ENCODE measurements at regions not wholly inside any gene's neighbourhood (a gene's known extent, or its start where the extent isn't known, plus 50 kb on each side); places are given as distances from the start of the nearest gene placed in this dataset.

DNA sequence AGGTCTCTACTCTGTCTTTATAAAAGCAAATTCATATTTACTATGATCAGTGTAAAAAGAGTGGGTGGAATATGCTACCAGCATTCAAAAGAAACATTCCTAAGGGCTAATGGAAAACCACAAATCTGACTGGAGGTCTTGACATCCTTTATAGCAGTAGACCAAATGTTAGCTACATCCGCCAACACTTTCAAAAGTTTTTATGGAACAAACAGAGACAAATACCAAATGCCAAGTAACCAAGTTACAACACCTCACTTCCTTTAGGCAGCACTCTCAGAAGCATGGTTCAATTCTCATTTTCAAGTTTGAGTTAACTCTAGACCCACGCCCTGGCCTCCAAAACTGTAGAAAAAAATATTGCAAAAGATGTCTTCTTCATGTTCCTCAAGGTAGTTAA, 78.3 kb upstream of the SETBP1 start:
- H3K4me1 ChIP-seq (ENCODE audit: control insufficient read depth, insufficient read depth, low read length) = no peaks in the 10 kb centered on the region
- H3K9ac ChIP-seq (ENCODE audit: extremely low read depth, low read length, poor library complexity, severe bottlenecking) = no peak overlapping the region
- TF ChIP-seq CTCF (conservative IDR thresholded peaks at IDR 0.05) = no peak
- no peaks in the 10 kb centered on the region for H3K9me3 ChIP-seq (ENCODE audit: control insufficient read depth, low read length)
- no peak overlapping the region for H3K4me3 ChIP-seq (ENCODE audit: low read length)
- H3K27ac ChIP-seq (ENCODE audit: low read depth, low read length) = no peak overlapping the region
- DNase-seq = no peak
- no peaks in the 10 kb centered on the region for H3K27me3 ChIP-seq (ENCODE audit: control insufficient read depth, insufficient read depth, low read length, poor library complexity, severe bottlenecking)
- H3K27ac Mint-ChIP-seq = no peak overlapping the region
- no peak overlapping the region for H3K4me3 Mint-ChIP-seq
- H3K27me3 Mint-ChIP-seq (ENCODE audit: insufficient read depth) = no peaks in the 10 kb centered on the region
- no peaks in the 10 kb centered on the region for H3K4me1 Mint-ChIP-seq
- WGBS, 2 experiments (ENCODE audit: insufficient coverage in 1 of 2, insufficient read length in 1 of 2) = 89 to 95% methylated on average over 2 of the region's 2 CpGs
- H3K36me3 Mint-ChIP-seq (ENCODE audit: low read depth) = no peaks in the 10 kb centered on the region
- H3K36me3 ChIP-seq (ENCODE audit: control insufficient read depth, insufficient read depth, low read length) = no peaks in the 10 kb centered on the region
- no peaks in the 10 kb centered on the region for H3K9me3 Mint-ChIP-seq

DNA sequence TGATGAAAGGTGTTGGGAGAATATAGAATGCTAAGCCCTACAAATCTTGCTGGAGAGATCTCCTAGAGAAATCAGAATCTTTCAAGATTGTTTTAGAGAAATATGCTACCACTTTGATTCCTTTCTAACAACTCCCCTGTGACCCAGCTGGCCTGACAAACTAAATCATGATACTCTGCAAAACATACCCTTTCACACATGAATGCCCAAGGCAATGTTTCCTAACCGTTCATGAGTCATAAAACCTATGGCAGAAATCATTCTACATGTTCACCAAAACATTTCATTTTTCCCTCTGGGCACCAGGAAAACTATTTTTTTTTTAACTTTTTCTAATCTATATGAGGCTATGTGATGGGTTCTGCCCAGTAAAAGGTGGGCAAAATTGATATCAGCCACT, 77.8 kb upstream of the SETBP1 start:
- Mint-ChIP-seq H3K27ac (no peak overlapping the region), H3K4me3 (no peak overlapping the region), H3K4me1 (no peaks in the 10 kb centered on the region), H3K27me3 (ENCODE audit: insufficient read depth) (no peaks in the 10 kb centered on the region), H3K9me3 (no peaks in the 10 kb centered on the region), H3K36me3 (ENCODE audit: low read depth) (no peaks in the 10 kb centered on the region)
- no peak for DNase-seq
- no peaks in the 10 kb centered on the region for H3K27me3 ChIP-seq (ENCODE audit: control insufficient read depth, insufficient read depth, low read length, poor library complexity, severe bottlenecking)
- no peak overlapping the region for H3K4me3 ChIP-seq (ENCODE audit: low read length)
- no peak for TF ChIP-seq CTCF (conservative IDR thresholded peaks at IDR 0.05)
- no peak overlapping the region for H3K27ac ChIP-seq (ENCODE audit: low read depth, low read length)
- no peak overlapping the region for H3K9ac ChIP-seq (ENCODE audit: extremely low read depth, low read length, poor library complexity, severe bottlenecking)
- no peaks in the 10 kb centered on the region for H3K4me1 ChIP-seq (ENCODE audit: control insufficient read depth, insufficient read depth, low read length)
- no peaks in the 10 kb centered on the region for H3K9me3 ChIP-seq (ENCODE audit: control insufficient read depth, low read length)
- H3K36me3 ChIP-seq (ENCODE audit: control insufficient read depth, insufficient read depth, low read length) = no peaks in the 10 kb centered on the region
- WGBS, 2 experiments (ENCODE audit: insufficient coverage in 1 of 2, insufficient read length in 1 of 2) = 75 to 90% methylated on average over 1 of the region's 1 CpG

GRCh38 chr18:44609181-44609941, 71.3 kb upstream of the SETBP1 start:
- no peaks in the 10 kb centered on the region for H3K9me3 ChIP-seq (ENCODE audit: control insufficient read depth, low read length)
- DNase-seq = no peak
- H3K36me3 ChIP-seq (ENCODE audit: control insufficient read depth, insufficient read depth, low read length) = no peaks in the 10 kb centered on the region
- no peak overlapping the region for H3K4me3 ChIP-seq (ENCODE audit: low read length)
- Mint-ChIP-seq H3K4me1 (no peaks in the 10 kb centered on the region), H3K9me3 (no peaks in the 10 kb centered on the region), H3K36me3 (ENCODE audit: low read depth) (no peaks in the 10 kb centered on the region), H3K27me3 (ENCODE audit: insufficient read depth) (no peaks in the 10 kb centered on the region), H3K4me3 (no peak overlapping the region), H3K27ac (no peak overlapping the region)
- 89 to 100% methylated on average over 1 to 2 of the region's 2 CpGs for WGBS, 2 experiments (ENCODE audit: insufficient coverage in 1 of 2, insufficient read length in 1 of 2)
- H3K9ac ChIP-seq (ENCODE audit: extremely low read depth, low read length, poor library complexity, severe bottlenecking) = no peak overlapping the region
- no peaks in the 10 kb centered on the region for H3K27me3 ChIP-seq (ENCODE audit: control insufficient read depth, insufficient read depth, low read length, poor library complexity, severe bottlenecking)
- TF ChIP-seq CTCF (conservative IDR thresholded peaks at IDR 0.05) = no peak
- no peak overlapping the region for H3K27ac ChIP-seq (ENCODE audit: low read depth, low read length)
- no peaks in the 10 kb centered on the region for H3K4me1 ChIP-seq (ENCODE audit: control insufficient read depth, insufficient read depth, low read length)

Data from endodermal cell (in vitro differentiated cells).